Neural cell (in vitro differentiated cells): ENCODE measurements at regions not wholly inside any gene's neighbourhood (a gene's known extent, or its start where the extent isn't known, plus 50 kb on each side); places are given as distances from the start of the nearest gene placed in this dataset.

Experiments
- CTCF ChIP-seq: fragments of 450-650 bp; IDR thresholded peaks from 2 replicates; pipeline ENCODE4 v1.5.1; 2014; ENCODE audit warnings: antibody characterized with exemption, mild to moderate bottlenecking, moderate library complexity; ENCODE audit not compliant: poor library complexity, severe bottlenecking
- EP300 ChIP-seq: fragments of 450-650 bp; conservative IDR thresholded peaks from 2 replicates; pipeline ENCODE4 v1.6.1; 2014; ENCODE audit warnings: antibody characterized with exemption, mild to moderate bottlenecking, moderate library complexity; ENCODE audit not compliant: poor library complexity, severe bottlenecking
- EZH2 ChIP-seq: fragments of 200-600, 300-800 bp; shearing (Covaris generic), sonication (generic); IDR thresholded peaks from 2 replicates; pipeline ENCODE4 v1.6.1; 2014; ENCODE audit warnings: antibody characterized with exemption, low read length, borderline replicate concordance, mild to moderate bottlenecking; ENCODE audit not compliant: insufficient read depth, poor library complexity, severe bottlenecking
- MXI1 ChIP-seq: fragments of 450-650 bp; conservative IDR thresholded peaks from 2 replicates; pipeline ENCODE4 v1.6.1; 2014; ENCODE audit warnings: antibody characterized with exemption, mild to moderate bottlenecking; ENCODE audit not compliant: poor library complexity, severe bottlenecking
- POLR2AphosphoS5 ChIP-seq: IDR thresholded peaks from 2 replicates; pipeline ENCODE4 v1.6.1; 2012
- RAD21 ChIP-seq: fragments of 450-650 bp; conservative IDR thresholded peaks from 2 replicates; pipeline ENCODE4 v1.6.1; 2014; ENCODE audit warnings: antibody characterized with exemption, mild to moderate bottlenecking, moderate library complexity
- REST ChIP-seq: IDR thresholded peaks from 2 replicates; pipeline ENCODE4 v1.6.1; 2012; ENCODE audit warnings: borderline replicate concordance
- SMC3 ChIP-seq: fragments of 450-650 bp; conservative IDR thresholded peaks from 2 replicates; pipeline ENCODE4 v1.6.1; 2014; ENCODE audit warnings: antibody characterized with exemption, mild to moderate bottlenecking, moderate library complexity; ENCODE audit not compliant: poor library complexity

DNA sequence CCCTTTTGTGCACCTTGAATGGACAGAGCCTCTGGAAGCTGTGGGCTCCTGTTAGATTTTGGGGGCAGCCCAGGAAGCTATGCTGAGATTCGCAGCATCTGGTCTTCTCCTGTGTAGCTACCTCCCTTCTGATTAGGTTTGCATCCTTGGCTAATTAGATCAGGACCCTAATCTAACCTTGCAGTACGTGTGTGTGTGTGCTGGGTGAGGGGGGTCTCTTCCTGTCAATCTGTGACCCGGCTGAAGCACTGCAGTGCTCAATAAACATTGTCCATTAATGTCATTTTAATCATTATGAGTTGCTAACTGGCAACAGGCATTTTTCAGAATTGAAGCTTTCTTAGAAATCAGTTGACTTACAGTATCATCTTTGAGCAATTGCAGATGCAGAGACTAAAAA lies 229.1 kb upstream of the STXBP5 start:
- no peak for TF ChIP-seq CTCF
- no peak for TF ChIP-seq POLR2AphosphoS5
- no peak for TF ChIP-seq REST
- no peak for TF ChIP-seq EZH2
- no peak for TF ChIP-seq RAD21
- no peak for TF ChIP-seq SMC3
- no peak for TF ChIP-seq MXI1
- no peak for TF ChIP-seq EP300
